Left lung (tissue), 4 donors: ENCODE measurements at regions not wholly inside any gene's neighbourhood (a gene's known extent, or its start where the extent isn't known, plus 50 kb on each side); places are given as distances from the start of the nearest gene placed in this dataset.

Experiments
- ATAC-seq: fragments of 200-7000 bp; cut with Tn5 transposase; one replicate; pipeline ENCODE4 v1.9.1; 2020; ENCODE audit warnings: moderate library complexity
- DNase-seq, 4 donors: peaks; one replicate each; pipeline ENCODE4 v3.0.0-alpha.2; 2013 to 2020
- H3K27ac ChIP-seq, 2 donors: fragments of 200-600 bp; sonication (generic) in 1 of 2; one replicate each; pipeline versions ENCODE4 v1.5.0 to v1.8.0; 2020 to 2021
- H3K27me3 ChIP-seq, 2 donors: fragments of 200-600 bp; sonication (generic) in 1 of 2; one replicate each; pipeline versions ENCODE4 v1.5.0 to v1.8.0; 2020 to 2021
- H3K36me3 ChIP-seq, 2 donors: fragments of 200-600 bp; sonication (generic) in 1 of 2; one replicate each; pipeline versions ENCODE4 v1.5.0 to v1.8.0; 2020 to 2021
- H3K4me1 ChIP-seq, 2 donors: fragments of 200-600 bp; one replicate each; pipeline ENCODE4 v1.8.0; 2021
- H3K4me3 ChIP-seq, 2 donors: fragments of 200-600 bp; sonication (generic) in 1 of 2; one replicate each; pipeline versions ENCODE4 v1.5.0 to v1.8.0; 2020 to 2021; ENCODE audit warnings: mild to moderate bottlenecking in 1 of 2
- H3K9me3 ChIP-seq, 2 donors: fragments of 200-600 bp; sonication (generic) in 1 of 2; one replicate each; pipeline versions ENCODE4 v1.5.0 to v1.8.0; 2020 to 2021
- intact Hi-C, 2 donors: fragments of 100-400 bp; cut with DNase I; formaldehyde crosslinking; loops; one replicate each; pipeline versions ENCODE4 v1.11.2 to v1.14.2; 2022
- TF ChIP-seq, protein P1 (sequence below), 2 donors: fragments of 200-600 bp; sonication (generic) in 1 of 2; IDR thresholded peaks; one replicate each; pipeline versions ENCODE4 v1.5.0 to v1.8.0; 2021; ENCODE audit warnings: antibody characterized with exemption in 2 of 2
- donor health status: DM: no; HTN: yes; CAD: no.
- donor health status: DM: no; HTN: no; CAD: no.

DNA sequence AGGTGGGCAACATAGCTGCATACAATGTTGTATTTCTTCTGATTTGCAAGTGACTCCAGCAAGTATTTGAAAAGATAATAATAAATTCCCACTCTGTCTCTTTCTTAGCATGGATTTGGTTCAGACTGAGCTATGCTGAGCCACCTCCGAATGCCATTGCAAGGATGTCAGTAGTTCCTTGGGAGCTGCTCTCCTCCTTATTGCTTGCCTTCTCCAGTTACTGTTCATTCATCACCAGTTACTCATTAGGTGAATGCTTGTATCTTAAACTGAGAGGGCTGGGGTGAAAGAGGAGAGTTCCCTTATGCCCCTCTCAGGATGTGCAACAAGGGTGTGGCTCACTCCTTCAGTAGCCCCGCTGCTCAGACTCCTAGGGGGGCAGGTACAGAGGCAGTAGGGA is 78.4 kb upstream of the PRKAR2B start:
- Histone ChIP-seq H3K27me3 (no peaks in the 10 kb centered on the region), H3K27ac (no peak overlapping the region), H3K9me3 (no peaks in the 10 kb centered on the region), H3K4me3 (no peak overlapping the region), H3K4me1 (no peaks in the 10 kb centered on the region), H3K36me3 (no peaks in the 10 kb centered on the region)
- TF ChIP-seq, protein P1, sequence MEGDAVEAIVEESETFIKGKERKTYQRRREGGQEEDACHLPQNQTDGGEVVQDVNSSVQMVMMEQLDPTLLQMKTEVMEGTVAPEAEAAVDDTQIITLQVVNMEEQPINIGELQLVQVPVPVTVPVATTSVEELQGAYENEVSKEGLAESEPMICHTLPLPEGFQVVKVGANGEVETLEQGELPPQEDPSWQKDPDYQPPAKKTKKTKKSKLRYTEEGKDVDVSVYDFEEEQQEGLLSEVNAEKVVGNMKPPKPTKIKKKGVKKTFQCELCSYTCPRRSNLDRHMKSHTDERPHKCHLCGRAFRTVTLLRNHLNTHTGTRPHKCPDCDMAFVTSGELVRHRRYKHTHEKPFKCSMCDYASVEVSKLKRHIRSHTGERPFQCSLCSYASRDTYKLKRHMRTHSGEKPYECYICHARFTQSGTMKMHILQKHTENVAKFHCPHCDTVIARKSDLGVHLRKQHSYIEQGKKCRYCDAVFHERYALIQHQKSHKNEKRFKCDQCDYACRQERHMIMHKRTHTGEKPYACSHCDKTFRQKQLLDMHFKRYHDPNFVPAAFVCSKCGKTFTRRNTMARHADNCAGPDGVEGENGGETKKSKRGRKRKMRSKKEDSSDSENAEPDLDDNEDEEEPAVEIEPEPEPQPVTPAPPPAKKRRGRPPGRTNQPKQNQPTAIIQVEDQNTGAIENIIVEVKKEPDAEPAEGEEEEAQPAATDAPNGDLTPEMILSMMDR (IDR thresholded peaks at IDR 0.05), result no peak
- DNase-seq (no peak), ATAC-seq (no peak)
- intact Hi-C loops, result no loop called here

DNA sequence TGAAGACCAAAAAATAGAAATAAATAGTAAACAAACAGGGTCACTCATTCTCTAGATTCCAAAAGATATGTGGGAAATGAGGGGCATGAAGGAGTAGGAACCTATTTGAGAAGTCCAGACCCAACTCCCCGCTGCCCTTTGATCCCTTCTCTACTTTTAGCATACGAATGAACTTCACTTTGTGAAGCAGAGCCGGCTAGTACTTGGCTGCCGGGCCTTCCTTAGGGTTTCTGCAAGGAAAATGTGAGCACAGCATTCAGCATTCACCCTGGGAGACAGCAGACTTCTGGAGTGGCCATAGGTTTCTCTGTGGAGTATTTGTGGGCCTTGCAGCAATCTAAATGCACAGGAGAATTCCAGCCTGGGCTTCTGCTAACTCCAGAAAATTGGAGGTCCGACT is 76.3 kb upstream of the PRKAR2B start:
- Histone ChIP-seq H3K4me1 (no peaks in the 10 kb centered on the region), H3K4me3 (no peak overlapping the region), H3K9me3 (no peaks in the 10 kb centered on the region), H3K36me3 (no peaks in the 10 kb centered on the region), H3K27me3 (no peaks in the 10 kb centered on the region), H3K27ac (no peak overlapping the region)
- intact Hi-C loops, result no loop called here
- TF ChIP-seq, protein P1 (IDR thresholded peaks at IDR 0.05), result no peak
- no peak for DNase-seq
- no peak for ATAC-seq

DNA sequence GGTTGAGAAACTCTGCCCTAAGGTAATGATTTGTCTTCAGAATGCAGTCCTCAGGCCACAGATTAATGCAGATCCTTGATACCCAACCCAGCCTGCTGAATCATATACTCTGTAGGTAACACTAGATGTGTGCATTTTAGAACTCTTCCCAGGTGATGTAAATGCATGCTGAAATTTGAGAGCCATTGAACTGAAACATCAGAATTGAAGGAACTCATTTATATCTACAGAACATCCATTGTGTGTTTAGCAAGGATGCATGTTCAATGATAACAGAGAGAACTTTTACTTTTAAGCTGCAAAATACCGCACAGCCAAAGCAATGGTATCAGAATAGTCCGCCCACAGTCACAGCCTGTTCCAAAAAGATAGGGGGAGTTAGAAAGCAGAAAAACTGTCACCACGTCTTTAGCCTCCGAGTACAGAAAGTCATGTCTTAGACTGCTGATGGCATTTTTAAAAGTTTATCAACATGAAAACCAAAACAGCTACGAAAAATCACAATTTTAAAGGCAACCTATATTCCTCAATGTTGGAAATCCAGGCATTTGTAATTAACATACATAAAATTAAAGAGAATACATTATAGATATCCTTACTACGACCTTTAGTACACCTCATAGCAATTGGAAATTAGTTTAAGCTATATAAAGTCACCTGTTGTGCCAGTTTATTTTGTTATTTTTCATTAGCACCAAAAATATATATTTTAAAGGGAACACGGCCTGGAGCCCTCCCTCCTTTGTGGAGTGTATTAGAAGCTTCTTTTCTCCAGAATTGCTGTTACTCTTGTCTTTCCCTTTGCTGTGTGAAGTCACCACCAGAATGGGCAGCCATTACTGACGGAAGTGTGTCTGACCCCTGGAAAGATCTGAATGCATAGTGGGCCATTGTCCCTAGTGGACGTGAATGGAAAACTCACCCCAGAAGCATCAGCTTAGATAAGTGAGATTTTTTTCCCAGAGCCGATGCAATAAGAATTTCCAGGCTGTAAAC is 65.8 kb upstream of the PRKAR2B start:
- Histone ChIP-seq H3K9me3 (no peaks in the 10 kb centered on the region), H3K36me3 (no peaks in the 10 kb centered on the region), H3K4me1 (no peaks in the 10 kb centered on the region), H3K27me3 (no peaks in the 10 kb centered on the region), H3K4me3 (no peak overlapping the region), H3K27ac (no peak overlapping the region)
- intact Hi-C loops, result no loop called here
- DNase-seq (no peak), ATAC-seq (no peak)
- TF ChIP-seq, protein P1 (IDR thresholded peaks at IDR 0.05), result no peak

DNA sequence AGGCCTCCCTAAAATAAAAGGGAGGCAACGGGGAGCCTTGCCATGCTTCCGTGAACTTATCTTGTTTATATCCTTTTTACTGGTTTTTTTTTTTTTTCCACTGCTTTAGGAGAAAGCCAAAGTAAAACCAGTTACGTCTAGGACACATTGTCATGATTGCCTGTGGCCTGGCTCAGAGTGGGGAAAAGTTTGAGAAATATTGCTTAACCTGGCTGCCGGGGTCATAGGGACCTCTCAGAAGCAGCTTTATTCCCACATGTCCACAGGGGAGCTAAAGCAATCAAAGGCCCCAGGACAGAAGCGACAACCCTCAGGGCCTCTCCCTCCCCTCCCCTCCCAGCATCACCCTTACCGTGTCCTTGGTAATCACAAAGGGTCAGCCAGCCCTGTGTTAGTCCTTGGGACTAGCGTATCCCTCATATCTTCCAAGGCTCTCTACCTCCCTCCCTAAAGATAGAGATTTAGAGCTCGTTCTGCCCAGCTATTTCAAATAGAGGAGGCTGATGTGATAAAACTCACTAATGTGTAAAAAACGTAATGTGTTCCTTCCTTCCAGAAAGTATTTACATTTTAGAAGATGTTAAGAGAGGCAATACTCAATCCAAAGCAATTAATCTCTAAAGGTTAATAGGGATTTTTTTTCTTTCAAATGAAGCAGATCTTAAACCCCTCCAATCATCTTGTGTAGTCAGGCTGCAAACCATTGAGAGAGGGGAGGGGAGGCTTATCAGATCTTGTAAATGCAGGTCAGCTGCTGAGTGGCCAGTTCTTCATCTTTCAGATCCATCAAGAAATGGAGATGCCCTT is 64.8 kb upstream of the PRKAR2B start:
- Histone ChIP-seq H3K27ac (no peak overlapping the region), H3K27me3 (no peaks in the 10 kb centered on the region), H3K4me1 (no peaks in the 10 kb centered on the region), H3K36me3 (no peaks in the 10 kb centered on the region), H3K9me3 (no peaks in the 10 kb centered on the region), H3K4me3 (no peak overlapping the region)
- ATAC-seq (no peak), DNase-seq (no peak)
- intact Hi-C loops, result no loop called here
- TF ChIP-seq, protein P1 (IDR thresholded peaks at IDR 0.05), result no peak

DNA sequence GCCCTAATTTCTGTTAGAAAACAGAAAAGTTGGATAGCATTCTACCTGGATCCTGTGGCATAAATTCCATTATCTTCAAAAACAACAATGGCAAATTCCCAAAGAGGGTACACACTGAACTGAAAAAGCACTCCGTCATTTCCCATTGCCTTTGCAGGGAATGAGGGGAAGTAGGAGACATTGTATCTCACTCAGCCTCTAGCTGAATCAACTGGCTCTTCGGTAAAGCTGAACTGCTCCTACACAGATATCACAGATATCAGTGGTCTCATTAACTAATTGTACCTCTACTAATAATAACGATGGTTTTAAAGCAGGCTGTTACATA is 64.2 kb upstream of the PRKAR2B start:
- intact Hi-C loops, result no loop called here
- H3K27ac ChIP-seq, result no peak overlapping the region
- no peaks in the 10 kb centered on the region for H3K4me1 ChIP-seq
- H3K36me3 ChIP-seq, result no peaks in the 10 kb centered on the region
- TF ChIP-seq, protein P1 (IDR thresholded peaks at IDR 0.05), result no peak
- H3K4me3 ChIP-seq, result no peak overlapping the region
- DNase-seq (no peak), ATAC-seq (no peak)
- H3K9me3 ChIP-seq, result no peaks in the 10 kb centered on the region
- H3K27me3 ChIP-seq, result no peaks in the 10 kb centered on the region
